Stimulated activated naive CD8-positive, alpha-beta T cell treated with anti-CD3 and anti-CD28 coated beads, Interleukin-15, Interleukin-2, amounts not matched to agents 100 U/mL and 50 U/mL, for 24 hours (primary cell): ENCODE measurements at regions not wholly inside any gene's neighbourhood (a gene's known extent, or its start where the extent isn't known, plus 50 kb on each side); places are given as distances from the start of the nearest gene placed in this dataset.

ENCODE experiments used
- ATAC-seq: fragments of 150-1000 bp; cut with Tn5 transposase; one replicate; pipeline ENCODE4 v1.10.0; 2021
- DNase-seq: peaks from one replicate; pipeline ENCODE4 v3.0.0; 2021

- DNase-seq = no peak
- no peak for ATAC-seq
Measured at GRCh38 chr16:82497139-82497538, 129.6 kb upstream of the CDH13 start.

DNA sequence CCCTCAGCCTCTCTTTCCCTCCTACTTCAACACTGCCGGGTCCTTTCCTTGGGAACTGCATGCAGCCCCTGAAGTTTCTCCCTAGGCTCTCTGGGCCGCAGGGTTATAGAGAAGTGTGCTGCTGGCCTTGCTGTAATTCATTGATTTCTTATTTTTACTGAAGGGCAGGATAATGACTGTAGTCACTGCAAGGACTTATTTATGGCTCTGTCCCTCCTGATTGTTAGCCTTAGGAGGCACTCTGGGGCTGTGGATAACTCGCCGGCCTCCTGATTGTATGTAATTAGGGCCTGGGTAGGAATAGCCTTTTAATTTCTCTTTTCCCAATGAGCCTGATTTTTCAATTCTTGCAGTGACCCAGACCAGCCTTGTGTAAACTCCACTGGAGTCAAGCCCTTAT lies 138.3 kb upstream of the CDH13 start:
- ATAC-seq (no peak), DNase-seq (no peak)

- ATAC-seq (no peak), DNase-seq (no peak)
Measured at GRCh38 chr16:82481455-82481854, 145.3 kb upstream of the CDH13 start.

- ATAC-seq (no peak), DNase-seq (no peak)
Measured at GRCh38 chr16:82476786-82477185, 150.0 kb upstream of the CDH13 start.

DNA sequence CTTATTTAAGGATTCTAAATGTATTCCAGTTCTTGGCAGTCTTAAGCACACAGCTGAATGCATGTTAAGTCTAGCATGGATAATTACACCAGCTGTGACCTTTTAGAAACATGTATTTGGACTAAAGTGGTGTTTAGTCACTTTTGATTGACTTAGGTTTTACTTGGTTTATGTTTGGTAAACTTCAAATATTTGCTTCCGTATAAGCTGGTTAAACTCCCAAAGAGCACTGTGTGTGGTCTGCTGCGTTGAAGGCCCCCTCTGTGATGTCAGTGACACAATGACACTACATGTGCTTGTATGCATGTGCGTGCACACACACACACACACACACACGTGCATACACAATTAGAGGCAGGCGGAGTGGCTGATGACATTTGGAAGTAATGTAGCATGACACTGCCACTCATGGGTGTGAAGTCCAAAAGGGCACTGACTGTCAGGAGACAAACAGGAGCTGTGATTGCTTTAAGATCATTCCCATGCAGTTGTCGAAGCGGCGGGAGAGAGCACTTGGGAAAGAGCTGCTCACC lies 156.1 kb upstream of the CDH13 start:
- DNase-seq = no peak
- no peak for ATAC-seq

DNA sequence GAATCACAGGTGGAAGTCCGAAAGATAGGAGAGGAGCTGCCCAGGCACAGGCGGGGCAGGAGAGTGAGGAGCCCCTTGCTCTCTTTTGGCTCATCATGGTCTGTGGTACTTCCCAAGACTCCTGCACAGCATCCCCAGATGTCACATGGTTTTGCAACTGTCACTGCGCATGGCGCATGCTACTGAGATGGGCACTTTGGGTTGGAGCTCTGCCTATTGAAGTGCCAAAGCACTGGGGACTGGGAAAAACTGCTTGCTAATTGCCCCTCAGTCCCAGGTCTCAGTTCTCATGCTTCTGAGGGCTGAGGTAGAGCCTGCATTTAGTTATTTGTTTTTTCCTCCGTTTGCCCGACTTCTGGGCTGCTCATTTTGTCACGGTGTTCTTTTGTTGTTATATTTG lies 156.8 kb upstream of the CDH13 start:
- no peak for ATAC-seq

GRCh38 chr16:82464187-82464586 lies 162.6 kb upstream of the CDH13 start:
- ATAC-seq = no peak
- DNase-seq = no peak

More for the DNA sequence above, 156.8 kb upstream of the CDH13 start:
- DNase-seq = no peak

GRCh38 chr16:82460766-82461165 lies 166.0 kb upstream of the CDH13 start:
- DNase-seq = no peak
- no peak for ATAC-seq

- no peak for ATAC-seq
- no peak for DNase-seq
Measured at GRCh38 chr16:82459580-82460256, 167.1 kb upstream of the CDH13 start.

DNA sequence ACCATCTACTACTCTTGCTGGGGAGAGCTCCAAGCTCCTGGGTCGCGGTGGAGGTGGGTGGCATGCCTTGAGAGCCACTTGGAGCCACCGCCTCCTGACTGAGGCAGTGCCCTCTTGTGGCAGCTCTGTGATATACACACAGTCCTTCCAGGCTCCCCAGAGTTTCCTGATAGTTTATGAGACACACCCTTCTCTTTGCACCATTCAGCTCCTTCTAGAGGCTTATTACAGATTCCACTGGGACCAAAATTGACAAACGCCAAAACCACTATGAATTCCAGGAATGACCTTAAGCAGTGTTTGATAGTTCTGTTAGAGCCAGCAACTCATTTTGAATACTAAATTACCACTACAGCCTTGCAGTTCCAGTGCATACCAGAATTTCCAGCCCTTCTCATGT lies 170.1 kb upstream of the CDH13 start:
- DNase-seq = peak; percentile 43
- peak; percentile 59 for ATAC-seq

DNA sequence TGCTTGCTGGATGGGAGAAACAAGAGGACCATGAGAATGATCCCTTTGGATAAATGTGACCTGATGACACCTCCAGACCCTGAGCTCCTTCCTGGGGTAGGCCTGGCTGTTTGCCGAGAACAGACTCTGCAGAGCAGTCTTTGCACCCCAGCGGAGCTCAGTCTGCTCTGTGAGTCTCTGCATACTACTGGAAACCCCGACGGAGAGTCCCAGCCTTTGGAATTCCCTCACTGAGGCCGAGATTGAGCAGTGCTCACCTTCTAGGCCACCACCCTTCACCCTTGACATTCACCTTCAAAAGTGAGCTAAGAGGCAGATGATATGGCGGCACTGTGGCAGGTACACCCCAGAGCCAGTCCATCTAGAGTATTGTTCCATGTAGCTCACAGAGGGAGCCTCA lies 172.2 kb upstream of the CDH13 start:
- ATAC-seq = no peak
- no peak for DNase-seq

- DNase-seq (no peak), ATAC-seq (no peak)
Measured at GRCh38 chr16:82454152-82454551, 172.6 kb upstream of the CDH13 start.

DNA sequence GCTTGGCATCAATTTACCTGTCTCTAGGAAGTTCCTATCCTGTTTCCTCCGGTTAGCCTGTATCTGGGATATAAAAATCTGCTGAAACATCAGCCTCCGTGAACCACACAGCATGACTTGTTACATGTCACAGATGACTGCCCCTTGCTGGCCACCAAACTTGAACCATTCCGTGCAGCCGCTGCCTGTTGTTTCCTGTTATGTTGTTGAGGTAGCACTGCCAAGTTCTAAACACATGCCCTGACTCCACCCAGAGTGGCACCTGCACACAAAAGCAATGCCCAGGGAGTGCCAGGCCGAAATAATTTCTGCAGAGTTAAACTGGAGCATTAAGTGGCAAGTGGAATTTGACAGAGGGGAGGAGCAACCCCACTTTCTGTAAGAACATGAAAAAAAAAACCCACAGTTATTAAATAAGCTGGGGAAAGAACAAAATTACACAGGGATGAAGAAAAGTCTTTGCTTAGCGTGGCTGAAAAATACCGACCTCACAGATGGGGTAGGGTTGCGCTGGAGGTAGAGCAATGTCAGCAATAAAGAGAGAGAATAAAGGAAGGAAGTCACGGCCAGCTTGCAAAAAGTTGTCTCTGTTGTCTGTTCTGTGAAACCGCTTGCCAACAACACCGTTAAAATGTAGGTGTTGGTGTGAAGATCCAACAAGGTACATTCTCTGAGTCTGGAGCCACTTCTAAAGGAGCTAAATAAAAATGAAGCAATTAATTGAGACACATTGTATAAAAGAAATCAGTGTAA lies 174.6 kb upstream of the CDH13 start:
- DNase-seq (no peak), ATAC-seq (no peak)

GRCh38 chr16:82451449-82451848 lies 175.3 kb upstream of the CDH13 start:
- DNase-seq (no peak), ATAC-seq (no peak)

DNA sequence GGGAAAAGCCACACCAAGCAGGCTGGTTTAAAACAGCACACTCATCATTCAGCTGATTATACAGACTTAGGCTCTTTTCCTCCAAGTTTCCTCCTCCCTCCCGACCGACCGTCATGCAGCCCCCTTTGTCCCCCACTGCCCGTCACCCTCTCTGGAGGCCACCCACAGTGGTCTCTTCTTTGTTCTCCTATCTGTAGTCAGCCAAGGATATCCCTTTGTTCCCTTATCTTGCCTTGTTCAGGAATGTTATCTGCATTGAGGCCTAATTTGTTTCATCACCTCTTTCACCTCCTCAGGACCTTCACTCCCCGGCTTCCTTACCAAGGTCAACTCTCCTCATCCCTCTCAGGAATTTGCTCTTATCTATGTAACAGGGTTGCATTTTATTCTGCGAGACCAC lies 186.4 kb upstream of the CDH13 start:
- DNase-seq (no peak), ATAC-seq (no peak)

- no peak for DNase-seq
Measured at GRCh38 chr16:82439678-82440293, 187.0 kb upstream of the CDH13 start.

DNA sequence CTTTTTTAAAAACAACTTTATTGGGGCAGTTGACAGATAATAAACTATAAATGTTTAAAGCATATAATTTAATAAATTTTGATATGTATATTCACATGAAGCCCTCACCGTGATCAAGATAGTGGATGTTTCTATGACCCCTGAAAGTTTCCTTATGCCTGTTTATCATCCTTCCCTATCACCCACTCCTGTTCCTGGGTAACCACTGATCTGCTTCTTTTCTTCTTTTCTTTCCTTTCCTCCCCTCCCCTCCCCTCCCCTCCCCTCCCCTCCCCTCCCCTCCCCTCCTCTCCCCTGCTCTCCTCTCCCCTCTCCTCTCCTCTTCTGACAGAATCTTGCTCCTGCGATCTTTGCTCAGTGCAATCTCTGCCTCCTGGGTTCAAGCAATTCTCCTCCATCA lies 193.7 kb upstream of the CDH13 start:
- ATAC-seq (no peak), DNase-seq (no peak)

More at GRCh38 chr16:82439678-82440293, 187.0 kb upstream of the CDH13 start:
- ATAC-seq = no peak

GRCh38 chr16:82432261-82432660 lies 194.5 kb upstream of the CDH13 start:
- no peak for DNase-seq
- ATAC-seq = no peak

- ATAC-seq = no peak
- DNase-seq = no peak
Measured at GRCh38 chr16:82425661-82426060, 201.1 kb upstream of the CDH13 start.

DNA sequence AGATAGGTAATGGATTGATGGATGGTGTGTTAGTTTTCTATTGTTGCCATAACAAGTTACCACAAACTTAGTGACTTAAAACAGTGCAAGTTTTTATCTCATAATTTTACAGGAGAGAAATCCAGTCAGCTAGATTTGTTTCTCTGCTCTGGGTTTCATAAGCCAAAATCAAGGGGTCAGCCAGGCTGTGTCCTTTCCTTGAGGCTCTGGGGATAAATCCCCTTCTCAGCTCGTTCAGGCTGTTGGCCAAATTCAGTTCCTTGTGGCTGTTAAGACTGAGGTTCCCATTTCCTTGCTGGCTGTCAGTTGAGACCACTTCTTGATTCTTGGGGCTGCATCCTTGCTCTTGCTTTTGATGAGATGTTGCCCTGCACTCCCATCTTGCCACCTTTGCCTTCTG lies 204.9 kb upstream of the CDH13 start:
- no peak for ATAC-seq
- DNase-seq = no peak

GRCh38 chr16:82419332-82419731 lies 207.4 kb upstream of the CDH13 start:
- no peak for DNase-seq
- ATAC-seq = no peak

GRCh38 chr16:82414476-82414875 lies 212.3 kb upstream of the CDH13 start:
- no peak for ATAC-seq
- DNase-seq = no peak

GRCh38 chr16:82412770-82413169 lies 214.0 kb upstream of the CDH13 start:
- ATAC-seq (no peak), DNase-seq (no peak)
